SJSA1 (cell line): ENCODE measurements at regions not wholly inside any gene's neighbourhood (a gene's known extent, or its start where the extent isn't known, plus 50 kb on each side); places are given as distances from the start of the nearest gene placed in this dataset.
A peak's percentile ranks its signal among the peaks of the same experiment; 100 is the strongest.
"Not testable (repeated sequence)": the region's sequence is repeated elsewhere in the genome, so short reads cannot be mapped to it uniquely, and the experiment has no call there.

Source experiments
- DNase-seq, 2 experiments: peaks; one replicate each; pipeline ENCODE4 v3.0.0-alpha.2; 2015 to 2020; ENCODE audit warnings: low spot score in 2 of 2, low read depth in 1 of 2
- H3K27ac ChIP-seq: fragments of 250-450 bp; sonication (Bioruptor Pico); 2 replicates; pipeline ENCODE4 v1.5.1; 2020; ENCODE audit warnings: mild to moderate bottlenecking, moderate library complexity
- H3K27me3 ChIP-seq: fragments of 250-450 bp; sonication (Bioruptor Pico); replicated peaks from 2 replicates; pipeline ENCODE4 v1.5.1; 2020; ENCODE audit warnings: mild to moderate bottlenecking, moderate library complexity
- H3K36me3 ChIP-seq: fragments of 250-450 bp; sonication (Bioruptor Pico); 2 replicates; pipeline ENCODE4 v1.5.1; 2020; ENCODE audit warnings: mild to moderate bottlenecking
- H3K4me1 ChIP-seq: fragments of 250-450 bp; sonication (Bioruptor Pico); replicated peaks from 2 replicates; pipeline ENCODE4 v1.6.1; 2021; ENCODE audit warnings: mild to moderate bottlenecking
- H3K4me3 ChIP-seq: fragments of 250-450 bp; sonication (Bioruptor Pico); 2 replicates; pipeline ENCODE4 v1.5.1; 2020; ENCODE audit warnings: mild to moderate bottlenecking
- H3K9me3 ChIP-seq: fragments of 250-450 bp; sonication (Bioruptor Pico); replicated peaks from 2 replicates; pipeline ENCODE4 v1.5.1; 2020; ENCODE audit warnings: mild to moderate bottlenecking

DNA sequence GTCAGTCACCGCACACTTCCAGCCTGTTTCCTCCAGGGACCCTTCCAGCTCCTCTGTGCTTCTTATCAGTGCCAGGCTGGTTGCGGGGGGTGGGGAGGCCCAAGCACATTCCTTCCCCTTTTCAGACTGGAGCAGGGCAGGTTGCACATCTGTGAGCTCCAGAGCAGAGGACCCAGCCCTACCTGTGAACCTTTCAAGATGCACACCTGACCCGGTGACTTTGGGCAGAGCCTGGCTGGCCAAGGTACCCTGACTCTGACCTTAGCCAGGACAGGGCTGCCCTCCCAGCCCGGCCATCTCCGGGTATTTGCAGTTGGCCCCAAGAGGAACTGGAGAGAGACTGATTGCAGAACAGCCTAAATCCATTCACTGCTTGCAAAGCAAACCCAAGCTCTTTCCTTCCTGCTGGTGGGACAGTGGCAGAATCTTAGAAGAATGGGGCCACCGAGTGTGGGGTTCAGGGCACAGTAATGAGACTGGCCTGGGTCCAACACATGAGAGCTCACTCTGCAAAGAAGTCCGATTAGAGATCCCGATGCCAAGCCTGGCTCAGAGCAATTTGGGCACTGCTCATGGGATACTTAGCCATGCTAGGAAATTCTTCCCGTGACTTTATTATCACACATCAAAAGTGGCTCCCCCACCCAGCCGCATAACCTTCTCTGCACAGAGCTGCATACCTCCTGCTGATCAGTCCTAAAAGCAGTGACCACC, 64.7 kb upstream of the CCND1 start:
- Histone ChIP-seq H3K27ac (no peak overlapping the region), H3K27me3 (peaks cover 4% of the 10 kb centered on the region; the same call in 1 of the 2 replicates), H3K4me1 (no peaks in the 10 kb centered on the region), H3K9me3 (no peaks in the 10 kb centered on the region), H3K4me3 (no peak overlapping the region), H3K36me3 (no peaks in the 10 kb centered on the region)
- DNase-seq, result peak in 1 of 2 experiments; percentile 51

DNA sequence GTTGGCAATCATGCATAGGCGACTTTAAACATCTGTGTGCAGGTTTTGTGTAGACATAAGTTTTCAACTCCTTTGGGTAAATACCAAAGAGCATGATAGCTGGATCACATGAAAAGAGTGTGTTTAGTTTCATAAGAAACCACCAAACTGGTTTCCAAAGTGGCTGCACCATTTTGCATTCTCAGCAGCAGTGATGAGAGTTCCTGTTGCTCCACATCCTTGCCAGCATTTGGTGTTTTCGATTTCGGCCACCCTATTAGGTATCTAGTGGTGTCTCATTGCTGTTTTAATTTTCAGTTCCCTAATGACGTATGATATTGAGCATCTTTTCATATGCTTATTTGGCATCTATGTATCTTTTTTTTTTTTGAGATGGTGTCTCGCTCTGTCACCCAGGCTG, 62.8 kb upstream of the CCND1 start:
- Histone ChIP-seq H3K4me1 (no peaks in the 10 kb centered on the region), H3K9me3 (no peaks in the 10 kb centered on the region), H3K36me3 (no peaks in the 10 kb centered on the region), H3K4me3 (no peak overlapping the region), H3K27ac (no peak overlapping the region), H3K27me3 (peaks cover 4% of the 10 kb centered on the region; the same call in 1 of the 2 replicates)
- DNase-seq, result no peak

DNA sequence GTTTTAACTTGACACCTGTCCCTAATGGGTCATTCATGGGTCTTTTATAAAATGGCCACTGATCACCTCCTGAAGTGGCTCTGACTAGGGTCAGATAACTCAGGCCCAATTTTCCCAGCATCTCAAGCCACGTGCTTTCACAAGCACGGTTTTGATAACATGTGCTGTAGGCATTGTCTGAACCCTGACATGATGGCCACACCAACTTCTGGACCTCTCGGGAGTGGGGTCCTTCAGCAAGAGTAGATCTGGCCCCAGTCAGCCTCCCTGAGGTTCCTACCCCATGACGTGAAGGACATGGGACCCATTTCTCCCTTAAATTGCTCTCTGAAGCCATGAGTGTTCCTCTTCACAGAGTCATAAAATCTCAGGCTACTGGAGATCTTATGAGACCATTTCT, 60.4 kb upstream of the CCND1 start:
- no peak for DNase-seq
- H3K27me3 ChIP-seq, result peaks cover 4% of the 10 kb centered on the region; the same call in 1 of the 2 replicates
- no peaks in the 10 kb centered on the region for H3K36me3 ChIP-seq
- no peaks in the 10 kb centered on the region; the same call in 1 of the 2 replicates for H3K9me3 ChIP-seq
- no peaks in the 10 kb centered on the region for H3K4me1 ChIP-seq
- H3K27ac ChIP-seq, result no peak overlapping the region
- no peak overlapping the region for H3K4me3 ChIP-seq

DNA sequence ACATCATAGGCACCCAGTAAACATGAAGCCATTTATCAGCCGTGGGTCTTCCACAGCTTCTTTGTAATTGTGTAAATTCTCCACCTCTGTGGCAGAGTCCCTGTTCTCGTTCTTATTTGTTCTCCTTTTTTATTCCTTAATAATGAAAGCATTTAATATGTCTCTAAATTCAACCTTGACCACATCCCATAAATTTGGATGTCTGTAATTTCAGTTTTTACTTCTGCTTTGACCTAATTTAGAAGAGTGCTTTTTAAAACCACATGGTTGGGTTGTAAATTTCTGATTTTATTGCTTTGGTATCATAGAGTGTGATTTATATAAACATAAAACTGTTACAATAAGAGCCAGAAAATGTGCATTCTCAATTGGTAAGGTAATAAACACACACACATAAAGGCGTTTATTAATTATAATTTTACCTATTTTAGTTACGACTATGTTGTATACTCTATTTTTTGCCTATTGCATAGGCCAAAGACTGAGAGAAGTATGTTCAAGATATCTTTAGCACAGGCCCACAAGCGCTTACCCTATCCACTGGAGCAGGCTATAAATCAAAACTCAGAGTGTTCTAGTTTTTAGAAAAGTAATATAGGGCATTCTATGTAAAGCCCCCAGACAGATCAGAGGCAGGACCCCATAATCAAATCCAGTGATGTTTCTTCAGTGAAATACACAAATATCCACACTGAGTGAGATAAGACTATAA, 58.0 kb upstream of the CCND1 start:
- no peak for DNase-seq
- peaks cover 10% of the 10 kb centered on the region for H3K4me1 ChIP-seq
- H3K36me3 ChIP-seq, result no peaks in the 10 kb centered on the region
- no peak overlapping the region for H3K4me3 ChIP-seq
- no peak overlapping the region for H3K27ac ChIP-seq
- no peaks in the 10 kb centered on the region; the same call in 1 of the 2 replicates for H3K9me3 ChIP-seq
- peaks cover 4% of the 10 kb centered on the region; the same call in 1 of the 2 replicates for H3K27me3 ChIP-seq

DNA sequence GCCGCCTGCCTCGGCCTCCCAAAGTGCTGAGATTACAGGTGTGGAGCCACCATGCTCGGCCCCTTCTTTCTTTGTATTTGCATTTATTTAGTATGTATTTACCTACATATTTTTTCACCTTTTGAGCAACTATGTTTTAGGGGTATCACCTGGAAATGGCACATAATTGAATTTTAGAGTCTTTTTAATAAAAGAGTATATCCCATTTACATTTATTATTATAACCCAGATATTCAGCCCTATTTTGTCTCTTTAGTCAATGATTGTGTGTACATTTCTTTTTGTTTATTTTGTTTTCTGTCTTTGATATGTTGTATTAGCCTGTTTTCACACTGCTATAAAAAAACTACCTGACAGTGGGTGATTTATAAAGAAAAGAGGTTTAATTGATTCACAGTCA, 56.8 kb upstream of the CCND1 start:
- no peaks in the 10 kb centered on the region; the same call in 1 of the 2 replicates for H3K9me3 ChIP-seq
- 0 out of 2 replicates have a peak, but pooled peaks cover 3% of the 10 kb centered on the region for H3K27me3 ChIP-seq
- H3K4me1 ChIP-seq, result peaks cover 20% of the 10 kb centered on the region
- H3K36me3 ChIP-seq, result no peaks in the 10 kb centered on the region
- H3K27ac ChIP-seq, result no peak overlapping the region
- H3K4me3 ChIP-seq, result no peak overlapping the region
- DNase-seq, result no peak

DNA sequence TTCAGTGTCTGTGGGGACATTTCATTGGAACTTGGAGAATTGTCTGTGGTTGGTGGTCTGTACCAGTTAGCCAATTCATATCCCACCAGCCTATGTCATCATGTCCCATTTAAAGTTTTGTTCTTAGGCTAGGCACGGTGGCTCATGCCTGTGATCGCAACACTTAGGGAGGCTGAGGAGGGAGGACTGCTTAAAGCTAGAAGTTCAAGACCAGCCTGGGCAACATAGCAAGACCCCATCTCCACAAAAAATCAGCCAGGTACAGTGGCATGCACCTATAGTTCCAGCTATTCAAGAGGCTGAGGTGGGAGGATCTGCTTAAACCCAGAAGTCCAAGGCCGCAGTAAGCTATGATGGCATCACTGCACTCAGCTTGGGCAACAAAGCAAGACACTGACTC, 55.6 kb upstream of the CCND1 start:
- no peak overlapping the region for H3K4me3 ChIP-seq

DNA sequence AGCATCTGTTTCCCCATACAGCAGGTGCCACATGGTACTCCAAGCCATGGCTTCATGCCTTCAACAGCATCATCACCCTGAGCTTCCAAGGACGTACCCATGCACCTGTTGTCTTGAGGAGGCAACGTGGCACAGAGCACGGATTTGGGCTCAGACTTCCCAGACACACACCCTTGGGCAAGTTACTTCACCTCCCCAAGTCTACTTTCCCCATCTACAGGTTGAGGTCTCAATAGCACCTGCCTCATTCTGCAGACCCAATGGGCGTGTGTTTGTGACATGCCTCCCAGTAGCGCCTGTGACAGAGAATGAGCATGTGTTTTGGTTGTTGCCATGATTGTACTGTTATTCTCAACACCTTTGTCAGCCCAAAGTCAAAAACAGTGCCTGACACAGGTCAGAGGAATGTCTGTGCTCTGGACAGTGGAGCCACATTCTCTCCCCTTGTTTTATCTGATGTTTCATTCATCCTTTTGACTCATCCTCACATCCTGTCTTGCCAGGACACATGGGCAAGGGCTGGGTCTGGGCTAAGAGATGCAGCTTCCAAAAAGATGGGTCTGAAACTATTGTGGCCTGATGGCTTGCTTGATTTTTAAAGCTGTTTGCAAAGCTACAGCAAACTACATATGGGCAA, 53.4 kb upstream of the CCND1 start:
- no peaks in the 10 kb centered on the region for H3K36me3 ChIP-seq
- no peak overlapping the region for H3K4me3 ChIP-seq
- peaks cover 8% of the 10 kb centered on the region; the same call in 1 of the 2 replicates for H3K9me3 ChIP-seq
- DNase-seq, result peak; percentile 90 to 92
- H3K27me3 ChIP-seq, result no peaks in the 10 kb centered on the region
- H3K4me1 ChIP-seq, result peaks cover 20% of the 10 kb centered on the region
- peak overlapping the region; percentile 80 for H3K27ac ChIP-seq

More for the DNA sequence above, 55.6 kb upstream of the CCND1 start:
- Histone ChIP-seq H3K36me3 (no peaks in the 10 kb centered on the region), H3K4me1 (peaks cover 20% of the 10 kb centered on the region), H3K27me3 (no peaks in the 10 kb centered on the region), H3K27ac (no peak overlapping the region), H3K9me3 (no peaks in the 10 kb centered on the region; the same call in 1 of the 2 replicates)
- no peak for DNase-seq

DNA sequence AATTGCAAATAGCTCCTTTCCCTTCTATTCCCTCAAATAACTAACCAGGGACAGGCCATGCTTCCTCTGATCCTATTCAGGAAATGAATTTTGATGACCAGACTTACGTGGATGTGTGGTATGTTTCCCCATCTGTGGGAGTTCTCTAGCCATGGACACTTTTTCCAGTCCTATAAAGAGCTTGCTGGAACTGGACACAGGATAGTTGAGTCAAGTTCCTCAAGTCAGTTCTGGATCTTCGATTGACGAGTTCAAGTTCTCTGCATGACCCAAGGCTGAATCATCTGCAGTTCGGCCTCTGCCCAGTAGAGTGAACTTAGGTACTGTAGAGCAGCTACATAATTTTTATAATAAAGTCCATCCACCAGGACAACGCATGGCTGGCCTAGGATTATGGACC, 52.7 kb upstream of the CCND1 start:
- peak overlapping the region; percentile 80 for H3K27ac ChIP-seq
- peaks cover 8% of the 10 kb centered on the region; the same call in 1 of the 2 replicates for H3K9me3 ChIP-seq
- H3K4me3 ChIP-seq, result no peak overlapping the region
- no peaks in the 10 kb centered on the region for H3K27me3 ChIP-seq
- no peaks in the 10 kb centered on the region for H3K36me3 ChIP-seq
- peak; percentile 73 to 83 for DNase-seq
- peaks cover 20% of the 10 kb centered on the region for H3K4me1 ChIP-seq

DNA sequence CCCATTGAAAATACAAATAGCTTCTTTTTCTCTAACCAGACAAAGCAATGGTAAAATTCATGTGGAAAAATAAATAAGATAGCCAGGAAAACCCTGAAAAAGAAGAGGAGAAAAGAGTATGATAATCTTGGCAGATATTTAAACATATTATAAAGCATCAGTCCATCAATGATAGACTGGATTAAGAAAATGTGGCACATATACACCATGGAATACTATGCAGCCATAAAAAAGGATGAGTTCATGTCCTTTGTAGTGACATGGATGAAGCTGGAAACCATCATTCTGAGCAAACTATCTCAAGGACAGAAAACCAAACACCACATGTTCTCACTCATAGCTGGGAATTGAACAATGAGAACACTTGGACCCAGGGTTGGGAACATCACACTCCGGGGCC, 50.9 kb upstream of the CCND1 start:
- H3K4me1 ChIP-seq, result peaks cover 20% of the 10 kb centered on the region
- not testable (repeated sequence) for H3K36me3 ChIP-seq, H3K27me3 ChIP-seq, H3K27ac ChIP-seq, H3K9me3 ChIP-seq, DNase-seq, H3K4me3 ChIP-seq
